Activated T-cell treated with anti-CD3 and anti-CD28 coated beads for 24 hours (primary cell): ENCODE measurements at regions not wholly inside any gene's neighbourhood (a gene's known extent, or its start where the extent isn't known, plus 50 kb on each side); places are given as distances from the start of the nearest gene placed in this dataset.

ENCODE experiments used
- DNase-seq: peaks from one replicate; pipeline ENCODE4 v3.0.0-alpha.2; 2020; ENCODE audit warnings: low read depth

GRCh38 chr1:14302025-14302424 is 296.5 kb upstream of the KAZN start:
- DNase-seq: no peak

GRCh38 chr1:14303011-14303410 is 295.5 kb upstream of the KAZN start:
- no peak for DNase-seq

- DNase-seq: no peak
These were observed 294.1 kb upstream of the KAZN start for GRCh38 chr1:14304381-14304865.

GRCh38 chr1:14308460-14308859 is 290.0 kb upstream of the KAZN start:
- DNase-seq: no peak

GRCh38 chr1:14309984-14310383 is 288.5 kb upstream of the KAZN start:
- DNase-seq: no peak

GRCh38 chr1:14310476-14310875 is 288.0 kb upstream of the KAZN start:
- DNase-seq: no peak

- DNase-seq: no peak
These were observed 284.6 kb upstream of the KAZN start for GRCh38 chr1:14313731-14314431.

GRCh38 chr1:14318830-14319229 is 279.7 kb upstream of the KAZN start:
- no peak for DNase-seq

- no peak for DNase-seq
These were observed 278.0 kb upstream of the KAZN start for GRCh38 chr1:14320518-14320917.

GRCh38 chr1:14320986-14321385 is 277.5 kb upstream of the KAZN start:
- no peak for DNase-seq

GRCh38 chr1:14321422-14321821 is 277.1 kb upstream of the KAZN start:
- no peak for DNase-seq

- no peak for DNase-seq
These were observed 274.8 kb upstream of the KAZN start for GRCh38 chr1:14323568-14324247.

- no peak for DNase-seq
These were observed 274.2 kb upstream of the KAZN start for GRCh38 chr1:14324248-14324630.

- DNase-seq: no peak
These were observed 271.6 kb upstream of the KAZN start for GRCh38 chr1:14326857-14327256.

GRCh38 chr1:14328685-14329084 is 269.8 kb upstream of the KAZN start:
- no peak for DNase-seq

- DNase-seq: no peak
These were observed 266.3 kb upstream of the KAZN start for GRCh38 chr1:14332158-14332557.

- no peak for DNase-seq
These were observed 263.9 kb upstream of the KAZN start for GRCh38 chr1:14334336-14335176.

- DNase-seq: no peak
These were observed 260.0 kb upstream of the KAZN start for GRCh38 chr1:14338509-14338908.

GRCh38 chr1:14339288-14339687 is 259.2 kb upstream of the KAZN start:
- DNase-seq: no peak

GRCh38 chr1:14340002-14340785 is 258.3 kb upstream of the KAZN start:
- no peak for DNase-seq

GRCh38 chr1:14341147-14341546 is 257.3 kb upstream of the KAZN start:
- no peak for DNase-seq

- no peak for DNase-seq
These were observed 252.4 kb upstream of the KAZN start for GRCh38 chr1:14345946-14346550.
